ENCODE measurements at regions not wholly inside any gene's neighbourhood (a gene's known extent, or its start where the extent isn't known, plus 50 kb on each side); places are given as distances from the start of the nearest gene placed in this dataset.
A peak's percentile ranks its signal among the peaks of the same experiment; 100 is the strongest.

- no peaks in the 10 kb centered on the region for H3K36me3 ChIP-seq
- ATAC-seq = peak; percentile 77
- intact Hi-C loops (cut with DNase I) = loop anchor here in 1 of 2 donors (5.0 kb wide), 1 partner anchor 425 kb away; no protein-coding TSS in a partner anchor
- DNase-seq = no peak
- H3K4me1 ChIP-seq = peaks cover 0 to 13% of the 10 kb centered on the region in 2 donors
- no peaks in the 10 kb centered on the region for H3K27me3 ChIP-seq
- no peak overlapping the region for H3K4me3 ChIP-seq
- no peak for TF ChIP-seq CTCF (IDR thresholded peaks at IDR 0.05)
- no peak overlapping the region for H3K27ac ChIP-seq
- no peaks in the 10 kb centered on the region for H3K9me3 ChIP-seq
Observed at GRCh38 chr9:22237497-22238363, 208.9 kb upstream of the DMRTA1 start.

GRCh38 chr9:22238809-22239684 lies 207.6 kb upstream of the DMRTA1 start:
- Histone ChIP-seq H3K27me3 (no peaks in the 10 kb centered on the region), H3K27ac (no peak overlapping the region), H3K9me3 (no peaks in the 10 kb centered on the region), H3K4me3 (no peak overlapping the region), H3K36me3 (no peaks in the 10 kb centered on the region), H3K4me1 (peaks cover 0 to 13% of the 10 kb centered on the region in 2 donors)
- peak; percentile 48 to 52 for TF ChIP-seq CTCF (IDR thresholded peaks at IDR 0.05)
- intact Hi-C loops (cut with DNase I) = loop anchor here in 1 of 2 donors (5.0 kb wide), 1 partner anchor 427 kb away; no protein-coding TSS in a partner anchor
- DNase-seq = peak in 2 of 4 donors; percentile 5 to 17
- ATAC-seq = peak; percentile 67

- no peak for TF ChIP-seq CTCF (IDR thresholded peaks at IDR 0.05)
- Histone ChIP-seq H3K27me3 (peaks cover 0 to 4% of the 10 kb centered on the region in 2 donors), H3K4me1 (peaks cover 0 to 13% of the 10 kb centered on the region in 2 donors), H3K4me3 (no peak overlapping the region), H3K9me3 (no peaks in the 10 kb centered on the region), H3K27ac (no peak overlapping the region), H3K36me3 (no peaks in the 10 kb centered on the region)
- intact Hi-C loops (cut with DNase I) = no loop called here
- DNase-seq = no peak
- ATAC-seq = peak; percentile 23
Observed at GRCh38 chr9:22240619-22241018, 206.0 kb upstream of the DMRTA1 start.

GRCh38 chr9:22241024-22241423 lies 205.6 kb upstream of the DMRTA1 start:
- no peak for DNase-seq
- H3K27ac ChIP-seq = no peak overlapping the region
- H3K4me1 ChIP-seq = peaks cover 0 to 13% of the 10 kb centered on the region in 2 donors
- peaks cover 0 to 5% of the 10 kb centered on the region in 2 donors for H3K27me3 ChIP-seq
- no peak for TF ChIP-seq CTCF (IDR thresholded peaks at IDR 0.05)
- no peak for ATAC-seq
- no peak overlapping the region for H3K4me3 ChIP-seq
- no peaks in the 10 kb centered on the region for H3K9me3 ChIP-seq
- H3K36me3 ChIP-seq = no peaks in the 10 kb centered on the region
- intact Hi-C loops (cut with DNase I) = no loop called here

GRCh38 chr9:22241611-22242010 lies 205.0 kb upstream of the DMRTA1 start:
- Histone ChIP-seq H3K4me1 (peaks cover 0 to 13% of the 10 kb centered on the region in 2 donors), H3K27ac (no peak overlapping the region), H3K27me3 (peaks cover 0 to 5% of the 10 kb centered on the region in 2 donors), H3K9me3 (no peaks in the 10 kb centered on the region), H3K4me3 (no peak overlapping the region), H3K36me3 (no peaks in the 10 kb centered on the region)
- no peak for TF ChIP-seq CTCF (IDR thresholded peaks at IDR 0.05)
- ATAC-seq = no peak
- no peak for DNase-seq
- intact Hi-C loops (cut with DNase I) = no loop called here
